NCI-H2107 treated with DMSO at 0.1 percent for 48 hours (cell line): ENCODE measurements at regions not wholly inside any gene's neighbourhood (a gene's known extent, or its start where the extent isn't known, plus 50 kb on each side); places are given as distances from the start of the nearest gene placed in this dataset.

Experiments
- DNase-seq: peaks from one replicate; lab custom pipeline; 2025; ENCODE audit not compliant: unreplicated experiment; lab: John Stamatoyannopoulos, UW

DNA sequence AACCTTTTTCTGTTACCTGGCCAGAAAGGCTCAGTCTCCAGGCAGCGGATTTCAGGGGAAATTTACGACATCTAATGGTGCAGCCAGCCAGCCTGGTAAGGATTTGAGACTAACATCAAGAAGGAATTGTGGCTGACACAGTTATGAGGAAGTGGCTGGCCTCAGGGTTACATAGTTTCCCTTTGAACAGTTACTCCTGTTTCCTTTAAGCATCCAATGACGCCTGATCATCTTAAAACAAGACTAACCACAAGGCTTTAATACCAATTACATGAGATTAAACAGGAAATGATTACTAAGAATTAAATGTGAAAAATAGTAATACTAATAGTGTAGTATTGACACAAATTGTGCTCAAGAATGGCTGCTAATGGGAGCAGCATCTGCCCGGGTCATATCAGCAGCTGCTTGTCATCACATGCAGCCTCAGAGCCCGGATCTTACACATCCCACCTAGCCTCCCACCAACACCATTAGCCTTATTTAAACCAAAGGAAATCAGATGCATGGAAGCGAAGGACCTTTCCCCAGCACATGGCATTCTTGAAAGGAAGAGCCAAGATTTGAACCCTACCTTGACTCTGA lies 431.8 kb downstream of the PMP22 start:
- DNase-seq: no peak

GRCh38 chr17:14831491-14831890 lies 433.6 kb downstream of the PMP22 start:
- DNase-seq: no peak

DNA sequence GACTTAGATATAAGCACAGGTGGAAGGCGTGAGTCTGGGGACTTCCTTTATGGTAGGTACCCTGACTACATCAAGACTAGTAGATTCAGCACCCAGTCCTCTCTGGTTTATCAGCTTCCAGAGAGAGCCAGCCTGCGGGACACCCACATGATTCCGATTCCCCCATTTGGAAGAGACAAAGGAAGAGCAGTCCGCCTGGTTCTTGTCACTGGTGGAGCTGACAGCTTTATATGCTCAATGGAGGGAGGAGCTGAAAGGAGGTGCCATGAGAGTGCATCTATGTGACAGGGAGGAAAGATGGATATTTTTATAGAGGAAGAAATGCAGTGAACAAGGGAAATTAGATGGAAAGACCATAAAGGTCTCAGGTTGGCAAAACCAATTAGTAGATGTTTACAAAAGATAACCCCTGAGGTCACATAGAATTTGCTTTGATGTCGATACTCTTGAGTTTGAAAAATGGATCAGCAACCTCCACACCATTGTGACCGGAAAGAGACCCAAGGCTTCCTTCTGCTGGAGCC lies 437.7 kb downstream of the PMP22 start:
- DNase-seq: no peak

DNA sequence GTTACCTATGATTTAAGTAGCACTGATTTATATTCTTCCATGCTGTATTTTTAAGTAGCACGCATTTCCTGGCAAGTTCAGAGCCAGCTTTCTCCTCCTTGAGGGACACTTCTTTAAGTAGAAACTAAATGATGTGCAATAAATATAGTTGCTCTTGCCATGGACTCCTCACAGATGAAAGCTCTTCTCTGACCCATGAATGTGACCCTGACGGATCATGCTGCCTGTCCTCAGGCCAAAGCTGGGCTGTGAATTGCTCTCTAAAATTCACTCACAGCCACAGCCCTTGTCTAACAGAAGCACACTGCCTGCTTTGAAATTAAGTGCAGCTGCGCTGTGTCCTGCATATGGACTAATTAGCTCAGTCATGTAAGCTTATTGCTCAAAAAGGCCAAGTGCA lies 438.8 kb downstream of the PMP22 start:
- no peak for DNase-seq

GRCh38 chr17:14818469-14818868 lies 446.7 kb downstream of the PMP22 start:
- no peak for DNase-seq

GRCh38 chr17:14815079-14815478 lies 450.0 kb downstream of the PMP22 start:
- DNase-seq: no peak

DNA sequence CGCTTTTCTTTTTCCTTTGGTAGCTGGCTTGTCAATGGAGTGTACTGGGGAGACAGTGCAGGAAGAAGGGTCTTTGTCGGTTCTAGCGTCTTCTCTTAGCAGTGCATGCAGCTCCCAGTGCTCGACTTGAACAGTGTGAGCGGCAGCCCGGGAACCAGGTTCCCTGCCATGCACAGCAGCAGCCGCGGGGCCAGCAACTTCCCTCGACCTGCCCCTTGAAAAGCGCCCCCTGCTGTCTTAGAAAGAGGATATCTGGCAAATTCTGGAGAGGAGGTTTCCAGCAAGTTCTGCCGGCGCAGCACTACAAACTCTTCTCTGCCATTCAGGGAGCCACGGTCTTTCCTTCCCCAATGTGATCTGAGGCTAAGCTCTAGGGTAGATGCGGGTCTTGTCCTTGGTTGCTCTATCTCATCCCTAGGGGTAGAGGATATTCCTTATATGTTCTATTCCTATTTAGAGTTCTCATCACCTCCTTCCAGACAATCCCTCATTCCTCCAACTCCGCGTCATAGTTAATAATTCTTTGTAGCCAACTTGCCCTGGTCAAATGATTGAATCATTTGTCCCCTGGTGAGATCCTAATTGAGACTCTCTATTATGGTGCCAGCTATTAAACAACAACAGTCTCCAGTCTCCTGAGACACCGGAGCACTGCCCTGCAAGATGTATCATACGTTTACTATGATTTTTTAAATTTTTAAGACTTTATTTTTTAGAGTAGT lies 451.3 kb downstream of the PMP22 start:
- no peak for DNase-seq

- DNase-seq: no peak
Measured at GRCh38 chr17:14808425-14808824, 456.7 kb downstream of the PMP22 start.

DNA sequence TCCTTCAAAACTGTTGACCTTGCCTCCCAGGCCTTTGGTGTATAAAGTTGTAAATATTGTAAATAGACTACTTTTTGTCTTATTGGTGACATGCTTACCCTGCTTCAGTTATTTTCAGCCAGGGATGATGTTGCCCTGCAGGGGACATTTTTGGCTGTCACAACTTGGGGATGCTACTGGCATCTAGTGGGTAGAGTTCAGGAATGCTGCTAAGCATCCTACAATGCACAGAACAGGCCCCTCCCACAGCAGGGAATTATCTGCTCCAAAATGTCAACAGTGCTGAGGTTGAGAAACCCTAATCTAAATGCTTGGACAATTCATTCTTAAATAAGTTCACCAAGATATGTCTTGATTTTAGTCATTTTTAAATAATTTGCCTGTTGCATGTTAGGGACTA lies 459.8 kb downstream of the PMP22 start:
- DNase-seq: no peak

DNA sequence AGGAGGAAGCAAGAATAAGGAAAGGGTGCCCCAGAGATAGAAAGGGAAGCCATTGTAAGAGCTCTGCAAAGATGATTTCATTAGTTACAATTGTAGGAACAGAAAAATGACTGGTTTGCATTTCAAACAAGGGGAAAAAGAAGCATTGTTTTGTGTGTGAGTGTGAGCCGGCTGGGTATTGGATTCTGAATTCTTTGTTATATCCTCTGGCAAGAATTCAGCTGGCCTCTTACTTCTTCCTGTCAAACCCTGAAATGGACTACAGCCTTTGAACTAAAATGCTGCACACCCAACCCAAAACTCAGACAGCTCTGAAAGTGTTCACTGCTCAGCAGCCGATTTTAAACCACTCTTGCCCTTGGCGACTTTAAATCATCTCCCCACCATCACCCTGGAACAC lies 461.3 kb downstream of the PMP22 start:
- no peak for DNase-seq

DNA sequence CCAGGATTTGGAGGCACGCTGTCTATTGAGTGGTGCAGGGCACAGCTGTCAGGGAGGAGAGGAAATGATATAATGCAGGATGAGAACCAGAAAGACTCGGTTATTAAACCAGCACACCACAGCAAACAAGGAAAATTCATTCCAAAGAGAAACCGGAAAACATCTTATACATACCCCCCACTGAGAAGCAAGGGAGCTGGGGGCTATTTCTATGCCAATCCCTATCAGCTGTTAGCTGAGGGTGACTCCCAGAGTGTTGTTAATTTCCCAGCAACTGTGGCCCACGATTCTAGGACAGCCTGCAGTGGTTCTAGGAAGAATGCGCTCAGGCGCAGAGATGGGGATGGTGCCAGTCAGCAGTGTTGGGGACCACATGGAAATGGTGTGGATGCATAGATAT lies 467.3 kb downstream of the PMP22 start:
- no peak for DNase-seq

GRCh38 chr17:14797021-14797420 lies 468.1 kb downstream of the PMP22 start:
- DNase-seq: no peak

GRCh38 chr17:14794961-14795360 lies 470.2 kb downstream of the PMP22 start:
- no peak for DNase-seq

- no peak for DNase-seq
Measured at GRCh38 chr17:14793237-14793636, 471.9 kb downstream of the PMP22 start.

DNA sequence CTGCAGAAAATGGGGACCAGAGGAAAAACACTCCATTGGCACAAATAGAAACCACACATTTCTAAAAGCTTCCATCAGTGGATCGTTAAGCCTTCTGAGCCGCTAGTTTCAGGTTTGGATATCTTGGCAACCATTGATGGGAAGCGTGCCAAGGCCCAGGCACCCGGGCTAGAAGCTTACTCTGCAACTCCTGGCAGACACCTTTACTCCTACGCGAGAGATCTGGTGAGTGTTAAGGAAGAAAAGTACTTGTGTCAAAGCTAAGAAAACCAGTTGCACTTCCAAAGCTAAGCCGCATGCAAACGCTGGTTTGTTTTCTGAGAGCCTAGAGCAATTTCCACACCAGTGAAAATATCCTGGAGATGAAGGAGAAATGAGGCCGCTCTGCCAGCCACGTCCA lies 472.4 kb downstream of the PMP22 start:
- no peak for DNase-seq

GRCh38 chr17:14791221-14791620 lies 473.9 kb downstream of the PMP22 start:
- DNase-seq: no peak

DNA sequence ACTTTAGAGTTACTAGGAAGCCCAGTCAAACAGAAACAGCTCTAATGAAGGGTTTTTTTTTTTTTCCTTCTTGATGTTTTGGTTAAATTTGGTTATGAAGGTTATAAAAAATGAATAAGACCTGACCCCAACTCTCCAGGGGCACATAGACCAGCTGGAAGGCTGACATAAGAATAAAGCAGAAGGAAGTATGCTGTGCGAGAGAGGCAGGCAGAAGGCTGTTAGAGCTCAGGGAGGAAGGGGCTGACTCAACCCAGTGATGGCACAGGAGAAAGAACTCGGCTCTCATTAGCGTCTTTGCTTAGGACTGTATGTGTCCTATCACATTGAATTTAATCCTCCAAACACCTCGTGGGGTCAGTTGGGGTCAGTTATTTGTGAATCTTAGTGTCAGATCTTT lies 474.6 kb downstream of the PMP22 start:
- no peak for DNase-seq

GRCh38 chr17:14784997-14785696 lies 480.0 kb downstream of the PMP22 start:
- DNase-seq: no peak

- DNase-seq: no peak
Measured at GRCh38 chr17:14781123-14781522, 480.2 kb downstream of the HS3ST3B1 start.

DNA sequence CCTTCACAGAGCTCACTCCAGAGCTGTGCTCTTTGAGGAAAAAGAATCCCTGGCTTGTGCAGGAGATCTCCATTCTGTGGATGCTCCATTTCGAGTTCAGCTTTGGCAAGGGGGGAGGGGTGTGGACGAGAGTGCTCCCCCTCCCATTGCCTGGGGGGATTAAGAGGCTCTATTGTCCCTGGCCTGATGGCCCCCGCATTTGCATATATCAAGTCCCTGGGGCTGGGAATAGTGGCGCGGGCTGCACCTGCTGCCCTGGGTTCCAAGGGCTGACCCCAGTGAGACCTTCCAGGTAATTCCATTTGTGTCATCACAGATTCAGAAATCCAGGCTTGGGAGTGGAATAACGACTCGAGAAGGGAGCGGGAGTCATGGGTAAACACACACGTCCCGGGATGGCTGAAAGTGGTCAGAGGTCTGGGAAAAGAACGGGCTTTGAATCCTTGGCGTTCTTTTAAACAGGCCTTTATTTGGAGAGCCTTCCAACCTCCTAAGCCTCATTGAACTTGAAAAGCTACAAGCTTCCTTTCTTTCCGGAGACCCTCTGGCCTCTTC lies 479.3 kb downstream of the HS3ST3B1 start:
- no peak for DNase-seq

- DNase-seq: no peak
Measured at GRCh38 chr17:14779241-14779640, 478.4 kb downstream of the HS3ST3B1 start.

GRCh38 chr17:14777291-14777690 lies 476.4 kb downstream of the HS3ST3B1 start:
- no peak for DNase-seq
